IMR-90 (cell line): ENCODE measurements at regions not wholly inside any gene's neighbourhood (a gene's known extent, or its start where the extent isn't known, plus 50 kb on each side); places are given as distances from the start of the nearest gene placed in this dataset.

Experiments used
- ATAC-seq: fragments of 200-7000 bp; cut with Tn5 transposase; 2 replicates; pipeline ENCODE4 v1.9.1; 2020; ENCODE audit warnings: low read depth, mild to moderate bottlenecking, moderate library complexity
- BruUV-seq: library from RNA; stranded (reverse); fragments of 400-500 nt; replicated peaks from 2 replicates; lab custom pipeline; 2021; lab: Mats Ljungman, UMichigan
- CTCF ChIA-PET: fragments of 300-600 bp; formaldehyde crosslinking; extraction: SDS; loops from one replicate; lab custom pipeline; 2021; ENCODE audit warnings: antibody characterized with exemption; lab: Yijun Ruan, JAX
- POLR2A ChIA-PET: fragments of 300-600 bp; sonication (Branson Sonifier 250); formaldehyde crosslinking; loops from one replicate; lab custom pipeline; 2022; ENCODE audit warnings: antibody characterized with exemption; ENCODE audit not compliant: unreplicated experiment; lab: Charles Lee
- DNase-seq: peaks from one replicate; pipeline ENCODE4 v3.0.0; 2013
- H2AFZ ChIP-seq: replicated peaks from 2 replicates; pipeline ENCODE3; 2013; ENCODE audit warnings: low read length, mild to moderate bottlenecking; ENCODE audit not compliant: poor library complexity
- H2AK5ac ChIP-seq: 2 replicates; pipeline ENCODE4 v1.6.1; 2013; ENCODE audit warnings: low read depth, low read length, inconsistent platforms
- H2AK9ac ChIP-seq: replicated peaks from 2 replicates; pipeline ENCODE3; 2013; ENCODE audit warnings: mild to moderate bottlenecking, low read depth, low read length, moderate library complexity; ENCODE audit not compliant: poor library complexity
- H2BK120ac ChIP-seq: 2 replicates; pipeline ENCODE4 v1.6.1; 2013; ENCODE audit warnings: low read depth, low read length, inconsistent platforms
- H2BK15ac ChIP-seq: 3 replicates; pipeline ENCODE4 v1.6.1; 2013; ENCODE audit warnings: low read depth, low read length, inconsistent platforms
- H2BK20ac ChIP-seq: 2 replicates; pipeline ENCODE4 v1.6.1; 2013; ENCODE audit warnings: low read depth, mild to moderate bottlenecking, inconsistent platforms, low read length, moderate library complexity
- H2BK5ac ChIP-seq: 2 replicates; pipeline ENCODE4 v1.6.1; 2013; ENCODE audit warnings: mild to moderate bottlenecking, low read depth, low read length, inconsistent platforms; ENCODE audit not compliant: poor library complexity, severe bottlenecking
- H3K14ac ChIP-seq: replicated peaks from 2 replicates; pipeline ENCODE4 v1.6.1; 2013; ENCODE audit warnings: low read depth, low read length, inconsistent platforms
- H3K18ac ChIP-seq: 2 replicates; pipeline ENCODE4 v1.6.1; 2013; ENCODE audit warnings: low read depth, low read length, control low read depth
- H3K23ac ChIP-seq: 2 replicates; pipeline ENCODE4 v1.6.1; 2013; ENCODE audit warnings: low read depth, low read length, inconsistent platforms
- H3K27ac ChIP-seq: 2 replicates; pipeline ENCODE4 v1.5.1; 2013; ENCODE audit warnings: mild to moderate bottlenecking, control low read depth, low read length; ENCODE audit not compliant: insufficient read depth
- H3K27me3 ChIP-seq: 2 replicates; pipeline ENCODE4 v1.6.1; 2013; ENCODE audit warnings: low read length; ENCODE audit not compliant: control insufficient read depth, insufficient read depth
- H3K36me3 ChIP-seq: 2 replicates; pipeline ENCODE4 v1.6.1; 2013; ENCODE audit warnings: low read length, mixed read lengths; ENCODE audit not compliant: control insufficient read depth, insufficient read depth
- H3K4ac ChIP-seq: 2 replicates; pipeline ENCODE4 v1.6.1; 2013; ENCODE audit warnings: low read depth, low read length, inconsistent platforms
- H3K4me1 ChIP-seq: 2 replicates; pipeline ENCODE4 v1.6.1; 2013; ENCODE audit warnings: low read length, mixed read lengths; ENCODE audit not compliant: control insufficient read depth, insufficient read depth
- H3K4me2 ChIP-seq: 2 replicates; pipeline ENCODE4 v1.6.1; 2013; ENCODE audit warnings: low read depth, mild to moderate bottlenecking, control low read depth, low read length, moderate library complexity
- H3K4me3 ChIP-seq: 2 replicates; pipeline ENCODE4 v1.5.1; 2013; ENCODE audit warnings: low read depth, mild to moderate bottlenecking, control low read depth, low read length, moderate library complexity; ENCODE audit not compliant: insufficient read depth
- H3K56ac ChIP-seq: 2 replicates; pipeline ENCODE4 v1.6.1; 2013; ENCODE audit warnings: low read length, inconsistent platforms; ENCODE audit not compliant: insufficient read depth; ENCODE audit errors: extremely low read depth
- H3K79me1 ChIP-seq, 2 experiments: 2 replicates each; pipeline ENCODE4 v1.6.1; 2013; ENCODE audit warnings: low read length in 2 of 2, inconsistent platforms in 1 of 2, low read depth in 1 of 2
- H3K9ac ChIP-seq: 2 replicates; pipeline ENCODE4 v1.6.1; 2013; ENCODE audit warnings: low read depth, low read length, control low read depth
- H3K9me1 ChIP-seq: 2 replicates; pipeline ENCODE4 v1.6.1; 2013; ENCODE audit warnings: low read length, inconsistent platforms; ENCODE audit not compliant: insufficient read depth
- H3K9me3 ChIP-seq: 2 replicates; pipeline ENCODE4 v1.6.1; 2013; ENCODE audit warnings: low read length; ENCODE audit not compliant: control insufficient read depth, insufficient read depth
- H4K20me1 ChIP-seq: 2 replicates; pipeline ENCODE4 v1.6.1; 2013; ENCODE audit warnings: low read length, inconsistent platforms; ENCODE audit not compliant: insufficient read depth
- H4K5ac ChIP-seq: 2 replicates; pipeline ENCODE4 v1.6.1; 2013; ENCODE audit warnings: mild to moderate bottlenecking, low read depth, low read length, control low read depth
- H4K8ac ChIP-seq, 2 experiments: 2 replicates each; pipeline ENCODE4 v1.6.1; 2013; ENCODE audit warnings: low read depth in 2 of 2, low read length in 2 of 2, control low read depth in 1 of 2, inconsistent platforms in 1 of 2
- H4K91ac ChIP-seq: 2 replicates; pipeline ENCODE4 v1.6.1; 2013; ENCODE audit warnings: low read depth, low read length, inconsistent platforms; ENCODE audit not compliant: insufficient read depth
- RAD21 ChIP-seq: IDR thresholded peaks from 2 replicates; pipeline ENCODE4 v1.6.1; 2012; ENCODE audit warnings: low read length, improper control_type of control experiment
- WGBS, 2 experiments: methylation state at CpG; one replicate each; pipeline versions ENCODE4 v1.1.5 to v1.1.7; 2013; ENCODE audit warnings: missing lambda C conversion rate in 2 of 2; ENCODE audit not compliant: insufficient read length in 1 of 2; ENCODE audit errors: extremely low coverage in 2 of 2; 5-methylcytosine and 5-hydroxymethylcytosine counted together
- dilution Hi-C: fragments of 300-500 bp; cut with HindIII; formaldehyde crosslinking; loops from one replicate; pipeline ENCODE4 v1.14.3; 2018; ENCODE audit warnings: low sequenced_read_pairs; ENCODE audit not compliant: unreplicated experiment
- in situ Hi-C: fragments of 300-500 bp; cut with MboI; formaldehyde crosslinking; loops from 3 replicates; pipeline ENCODE4 v1.14.3; 2019; ENCODE audit warnings: low sequenced_read_pairs, inconsistent platforms, mixed read lengths
- intact Hi-C: fragments of 100-400 bp; cut with micrococcal nuclease; formaldehyde crosslinking; loops from 2 replicates; pipeline ENCODE4 v1.10.0; 2022

- no peak overlapping the region for H3K4me2 ChIP-seq
- DNase-seq: no peak
- POLR2A ChIA-PET: no interaction called here
Observed at GRCh38 chr4:175970724-175971123, 94.9 kb upstream of the WDR17 start.

More at GRCh38 chr4:175970724-175971123, 94.9 kb upstream of the WDR17 start:
- no peak overlapping the region for H3K14ac ChIP-seq
- no peak overlapping the region for H2BK20ac ChIP-seq
- no peaks in the 10 kb centered on the region for H3K27me3 ChIP-seq
- no peak overlapping the region for H2BK120ac ChIP-seq
- H3K4me3 ChIP-seq: no peak overlapping the region
- no peak for ATAC-seq
- H3K9ac ChIP-seq: no peak overlapping the region
- H2AFZ ChIP-seq: no peak overlapping the region
- H2BK5ac ChIP-seq: no peak overlapping the region
- intact Hi-C loops (no loop called here), dilution Hi-C loops (no loop called here), in situ Hi-C loops (no loop called here)
- no peak overlapping the region for H4K8ac ChIP-seq
- no peaks in the 10 kb centered on the region for H3K36me3 ChIP-seq
- H3K27ac ChIP-seq: no peak overlapping the region
- no peak overlapping the region for H2AK5ac ChIP-seq
- no peak overlapping the region for H2AK9ac ChIP-seq
- H3K79me1 ChIP-seq: no peaks in the 10 kb centered on the region
- CTCF ChIA-PET: no interaction called here
- H3K9me3 ChIP-seq: no peaks in the 10 kb centered on the region
- H3K4ac ChIP-seq: no peak overlapping the region
- H4K5ac ChIP-seq: no peak overlapping the region
- 73% methylated on average over 3 of the region's 8 CpGs; no CpG with 5 or more reads in 1 of the 2 experiments for WGBS, 2 experiments
- no peak overlapping the region for H4K91ac ChIP-seq
- no peaks in the 10 kb centered on the region for H3K4me1 ChIP-seq
- no TSS peak for BruUV-seq
- TF ChIP-seq RAD21: no peak
- no peaks in the 10 kb centered on the region for H3K9me1 ChIP-seq
- no peaks in the 10 kb centered on the region for H4K20me1 ChIP-seq
- H3K56ac ChIP-seq: no peak overlapping the region
- H3K18ac ChIP-seq: no peak overlapping the region
- H2BK15ac ChIP-seq: no peak overlapping the region
- no peak overlapping the region for H3K23ac ChIP-seq
